NCI-H524 treated with DMSO at 0.1 percent for 48 hours (cell line): ENCODE measurements at regions not wholly inside any gene's neighbourhood (a gene's known extent, or its start where the extent isn't known, plus 50 kb on each side); places are given as distances from the start of the nearest gene placed in this dataset.

ENCODE experiments used
- DNase-seq: peaks from one replicate; lab custom pipeline; 2025; lab: John Stamatoyannopoulos, UW

GRCh38 chr14:45364565-45365156 is 111.7 kb upstream of the MIS18BP1 start:
- DNase-seq, result no peak

- DNase-seq, result no peak
Observed at GRCh38 chr14:45362505-45362904, 109.5 kb upstream of the MIS18BP1 start.

DNA sequence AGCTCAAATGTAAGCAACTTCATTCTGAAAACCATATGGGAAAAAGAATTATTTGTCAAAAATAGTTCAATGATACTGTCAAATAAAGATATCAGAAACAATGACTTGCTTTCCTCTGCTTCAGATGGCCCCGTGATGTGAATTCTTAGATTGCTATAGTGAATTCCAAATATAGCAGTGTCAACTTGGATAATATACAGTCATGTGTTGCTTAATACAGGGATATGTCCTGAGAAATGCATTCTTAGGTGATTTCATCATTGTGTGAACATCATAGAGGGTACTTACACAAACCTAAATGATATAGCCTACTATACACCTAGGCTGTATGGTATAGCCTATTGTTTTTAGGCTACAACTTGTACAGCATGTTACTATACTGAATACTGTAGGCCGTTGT is 108.7 kb upstream of the MIS18BP1 start:
- DNase-seq, result no peak

GRCh38 chr14:45359746-45360145 is 106.7 kb upstream of the MIS18BP1 start:
- DNase-seq, result no peak

- DNase-seq, result no peak
Observed at GRCh38 chr14:45332360-45332988, 79.5 kb upstream of the MIS18BP1 start.

- no peak for DNase-seq
Observed at GRCh38 chr14:45308745-45309397, 55.9 kb upstream of the MIS18BP1 start.
